ENCODE measurements at regions not wholly inside any gene's neighbourhood (a gene's known extent, or its start where the extent isn't known, plus 50 kb on each side); places are given as distances from the start of the nearest gene placed in this dataset.

GRCh38 chr1:21340230-21340945 lies 50.1 kb upstream of the ECE1 start:
- Mint-ChIP-seq H3K36me3 (no peaks in the 10 kb centered on the region), H3K27me3 (peaks cover 5% of the 10 kb centered on the region), H3K27ac (peak overlapping the region; percentile 72), H3K4me3 (peak overlapping the region; percentile 44), H3K9me3 (no peaks in the 10 kb centered on the region), H3K4me1 (ENCODE audit: unreplicated experiment) (peaks cover 49% of the 10 kb centered on the region)
- TF ChIP-seq, protein P1, sequence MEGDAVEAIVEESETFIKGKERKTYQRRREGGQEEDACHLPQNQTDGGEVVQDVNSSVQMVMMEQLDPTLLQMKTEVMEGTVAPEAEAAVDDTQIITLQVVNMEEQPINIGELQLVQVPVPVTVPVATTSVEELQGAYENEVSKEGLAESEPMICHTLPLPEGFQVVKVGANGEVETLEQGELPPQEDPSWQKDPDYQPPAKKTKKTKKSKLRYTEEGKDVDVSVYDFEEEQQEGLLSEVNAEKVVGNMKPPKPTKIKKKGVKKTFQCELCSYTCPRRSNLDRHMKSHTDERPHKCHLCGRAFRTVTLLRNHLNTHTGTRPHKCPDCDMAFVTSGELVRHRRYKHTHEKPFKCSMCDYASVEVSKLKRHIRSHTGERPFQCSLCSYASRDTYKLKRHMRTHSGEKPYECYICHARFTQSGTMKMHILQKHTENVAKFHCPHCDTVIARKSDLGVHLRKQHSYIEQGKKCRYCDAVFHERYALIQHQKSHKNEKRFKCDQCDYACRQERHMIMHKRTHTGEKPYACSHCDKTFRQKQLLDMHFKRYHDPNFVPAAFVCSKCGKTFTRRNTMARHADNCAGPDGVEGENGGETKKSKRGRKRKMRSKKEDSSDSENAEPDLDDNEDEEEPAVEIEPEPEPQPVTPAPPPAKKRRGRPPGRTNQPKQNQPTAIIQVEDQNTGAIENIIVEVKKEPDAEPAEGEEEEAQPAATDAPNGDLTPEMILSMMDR (conservative IDR thresholded peaks at IDR 0.05), result no peak
- no peak for DNase-seq (ENCODE audit: extremely low spot score, unreplicated experiment)

Data from type B pancreatic cell (in vitro differentiated cells).